ENCODE measurements at regions not wholly inside any gene's neighbourhood (a gene's known extent, or its start where the extent isn't known, plus 50 kb on each side); places are given as distances from the start of the nearest gene placed in this dataset.

DNA sequence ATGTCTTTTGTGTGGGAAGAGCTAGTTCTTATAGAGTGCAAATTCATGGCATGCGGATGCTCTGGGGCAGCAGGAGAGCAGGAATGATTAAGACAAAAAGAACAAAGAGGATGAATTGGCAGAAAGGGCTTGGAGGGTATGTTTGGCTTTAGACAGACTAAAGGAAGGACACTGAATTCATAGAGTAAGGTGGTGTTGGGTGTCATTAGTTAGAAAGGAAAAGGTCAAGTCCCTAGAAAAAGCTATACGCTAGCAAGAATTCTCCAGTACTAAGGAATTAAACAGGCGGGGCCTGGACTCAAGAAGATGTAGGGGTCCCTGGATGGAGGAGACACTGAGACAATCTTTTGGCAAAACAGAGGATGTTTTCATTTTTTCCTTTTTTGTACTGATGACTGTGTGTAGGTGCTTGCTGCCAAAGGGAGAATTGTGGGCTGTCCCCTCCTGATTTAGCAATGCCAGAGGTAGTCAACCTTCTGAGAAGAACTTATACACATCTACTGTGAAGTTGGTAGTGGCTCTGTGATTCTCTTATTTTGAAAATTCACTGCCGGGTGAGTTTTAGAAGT, 391.0 kb downstream of the SPRY1 start:
- Histone ChIP-seq H3K27me3 (ENCODE audit: insufficient read depth, low read length) (no peaks in the 10 kb centered on the region), H3K4me2 (ENCODE audit: low read length) (no peak overlapping the region), H3K4me1 (ENCODE audit: insufficient read depth, low read length, severe bottlenecking) (peaks cover 27% of the 10 kb centered on the region), H3K9me2 (ENCODE audit: low read depth, low read length) (no peaks in the 10 kb centered on the region), H2AFZ (ENCODE audit: low read length) (no peak overlapping the region), H3K36me3 (ENCODE audit: insufficient read depth, low read length) (no peaks in the 10 kb centered on the region), H3K9me3 (ENCODE audit: low read length) (no peaks in the 10 kb centered on the region), H4K20me1 (ENCODE audit: insufficient read depth, low read length) (no peaks in the 10 kb centered on the region), H3K27ac (ENCODE audit: low read depth, low read length, poor library complexity, severe bottlenecking) (no peak overlapping the region), H3F3A (ENCODE audit: insufficient read depth, low read length) (no peaks in the 10 kb centered on the region), H3K79me2 (ENCODE audit: insufficient read depth, low read length) (no peaks in the 10 kb centered on the region), H3K9ac (ENCODE audit: low read length) (no peak overlapping the region), H3K4me3 (ENCODE audit: low read depth, low read length, poor library complexity, severe bottlenecking) (no peak overlapping the region)
- TF ChIP-seq EZH2 (IDR thresholded peaks at IDR 0.05; ENCODE audit: borderline replicate concordance, low read length): no peak
- TF ChIP-seq, protein P1, sequence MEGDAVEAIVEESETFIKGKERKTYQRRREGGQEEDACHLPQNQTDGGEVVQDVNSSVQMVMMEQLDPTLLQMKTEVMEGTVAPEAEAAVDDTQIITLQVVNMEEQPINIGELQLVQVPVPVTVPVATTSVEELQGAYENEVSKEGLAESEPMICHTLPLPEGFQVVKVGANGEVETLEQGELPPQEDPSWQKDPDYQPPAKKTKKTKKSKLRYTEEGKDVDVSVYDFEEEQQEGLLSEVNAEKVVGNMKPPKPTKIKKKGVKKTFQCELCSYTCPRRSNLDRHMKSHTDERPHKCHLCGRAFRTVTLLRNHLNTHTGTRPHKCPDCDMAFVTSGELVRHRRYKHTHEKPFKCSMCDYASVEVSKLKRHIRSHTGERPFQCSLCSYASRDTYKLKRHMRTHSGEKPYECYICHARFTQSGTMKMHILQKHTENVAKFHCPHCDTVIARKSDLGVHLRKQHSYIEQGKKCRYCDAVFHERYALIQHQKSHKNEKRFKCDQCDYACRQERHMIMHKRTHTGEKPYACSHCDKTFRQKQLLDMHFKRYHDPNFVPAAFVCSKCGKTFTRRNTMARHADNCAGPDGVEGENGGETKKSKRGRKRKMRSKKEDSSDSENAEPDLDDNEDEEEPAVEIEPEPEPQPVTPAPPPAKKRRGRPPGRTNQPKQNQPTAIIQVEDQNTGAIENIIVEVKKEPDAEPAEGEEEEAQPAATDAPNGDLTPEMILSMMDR (IDR thresholded peaks at IDR 0.05; ENCODE audit: low read length): no peak

- no peak overlapping the region for H3K9ac ChIP-seq (ENCODE audit: low read length)
- H3K4me1 ChIP-seq (ENCODE audit: insufficient read depth, low read length, severe bottlenecking): peaks cover 27% of the 10 kb centered on the region
- H3K27me3 ChIP-seq (ENCODE audit: insufficient read depth, low read length): no peaks in the 10 kb centered on the region
- H3K36me3 ChIP-seq (ENCODE audit: insufficient read depth, low read length): no peaks in the 10 kb centered on the region
- H3K9me2 ChIP-seq (ENCODE audit: low read depth, low read length): no peaks in the 10 kb centered on the region
- H4K20me1 ChIP-seq (ENCODE audit: insufficient read depth, low read length): no peaks in the 10 kb centered on the region
- H3K79me2 ChIP-seq (ENCODE audit: insufficient read depth, low read length): no peaks in the 10 kb centered on the region
- no peak overlapping the region for H3K4me3 ChIP-seq (ENCODE audit: low read depth, low read length, poor library complexity, severe bottlenecking)
- no peak overlapping the region for H3K27ac ChIP-seq (ENCODE audit: low read depth, low read length, poor library complexity, severe bottlenecking)
- H2AFZ ChIP-seq (ENCODE audit: low read length): no peak overlapping the region
- H3K9me3 ChIP-seq (ENCODE audit: low read length): no peaks in the 10 kb centered on the region
- TF ChIP-seq, protein P1 (IDR thresholded peaks at IDR 0.05; ENCODE audit: low read length): no peak
- no peak for TF ChIP-seq EZH2 (IDR thresholded peaks at IDR 0.05; ENCODE audit: borderline replicate concordance, low read length)
- H3F3A ChIP-seq (ENCODE audit: insufficient read depth, low read length): no peaks in the 10 kb centered on the region
- H3K4me2 ChIP-seq (ENCODE audit: low read length): no peak overlapping the region
Measured at GRCh38 chr4:123788577-123788976, 392.0 kb downstream of the SPRY1 start.

GRCh38 chr4:123790681-123791080, 394.1 kb downstream of the SPRY1 start:
- TF ChIP-seq EZH2 (IDR thresholded peaks at IDR 0.05; ENCODE audit: borderline replicate concordance, low read length): no peak
- TF ChIP-seq, protein P1 (IDR thresholded peaks at IDR 0.05; ENCODE audit: low read length): no peak
- Histone ChIP-seq H4K20me1 (ENCODE audit: insufficient read depth, low read length) (no peaks in the 10 kb centered on the region), H3K36me3 (ENCODE audit: insufficient read depth, low read length) (no peaks in the 10 kb centered on the region), H3K9me3 (ENCODE audit: low read length) (no peaks in the 10 kb centered on the region), H2AFZ (ENCODE audit: low read length) (no peak overlapping the region), H3K4me2 (ENCODE audit: low read length) (no peak overlapping the region), H3K4me1 (ENCODE audit: insufficient read depth, low read length, severe bottlenecking) (peaks cover 18% of the 10 kb centered on the region), H3K27ac (ENCODE audit: low read depth, low read length, poor library complexity, severe bottlenecking) (no peak overlapping the region), H3K27me3 (ENCODE audit: insufficient read depth, low read length) (no peaks in the 10 kb centered on the region), H3F3A (ENCODE audit: insufficient read depth, low read length) (no peaks in the 10 kb centered on the region), H3K79me2 (ENCODE audit: insufficient read depth, low read length) (no peaks in the 10 kb centered on the region), H3K4me3 (ENCODE audit: low read depth, low read length, poor library complexity, severe bottlenecking) (no peak overlapping the region), H3K9me2 (ENCODE audit: low read depth, low read length) (no peaks in the 10 kb centered on the region), H3K9ac (ENCODE audit: low read length) (no peak overlapping the region)
